ENCODE measurements at regions not wholly inside any gene's neighbourhood (a gene's known extent, or its start where the extent isn't known, plus 50 kb on each side); places are given as distances from the start of the nearest gene placed in this dataset.

GRCh38 chr9:16245756-16246440, 624.6 kb downstream of the BNC2 start:
- DNase-seq (ENCODE audit: low read depth, low spot score): no peak
- Histone ChIP-seq H2AFZ (ENCODE audit: control insufficient read depth, low read length) (no peak overlapping the region), H3K27ac (ENCODE audit: control insufficient read depth, insufficient read depth, low read length) (no peak overlapping the region), H3K4me1 (ENCODE audit: control insufficient read depth, extremely low read depth, insufficient read depth, low read length) (peaks cover 9% of the 10 kb centered on the region), H3K27me3 (ENCODE audit: control insufficient read depth, extremely low read depth, insufficient read depth, low read length) (no peaks in the 10 kb centered on the region), H3K9me3 (ENCODE audit: control insufficient read depth, low read depth, low read length) (no peaks in the 10 kb centered on the region), H3K36me3 (ENCODE audit: control insufficient read depth in 2 of 2, extremely low read depth in 1 of 2, insufficient read depth in 2 of 2, low read length in 2 of 2) (no peaks in the 10 kb centered on the region), H3K4me2 (ENCODE audit: control insufficient read depth, extremely low read depth, insufficient read depth, low read depth, low read length) (no peak overlapping the region), H3K9me1 (ENCODE audit: control insufficient read depth, extremely low read depth, insufficient read depth, low read length) (no peaks in the 10 kb centered on the region), H3K9ac (ENCODE audit: control insufficient read depth, extremely low read depth, insufficient read depth, low read length) (no peak overlapping the region), H3K4me3 (ENCODE audit: control insufficient read depth in 2 of 3, extremely low read depth in 1 of 3, insufficient read depth in 2 of 3, low read depth in 1 of 3, low read length in 3 of 3) (no peak overlapping the region), H3K79me2 (ENCODE audit: control insufficient read depth, insufficient read depth, low read length) (no peaks in the 10 kb centered on the region), H4K20me1 (ENCODE audit: control insufficient read depth, extremely low read depth, insufficient read depth, low read length) (no peaks in the 10 kb centered on the region)
- dilution Hi-C loops (cut with MboI; ENCODE audit: extremely low pct_ligation_motif_present, low sequenced_read_pairs): loop anchor here (25.0 kb wide), 1 partner anchor 391 kb away; no protein-coding TSS in a partner anchor
- TF ChIP-seq CTCF (optimal IDR thresholded peaks at IDR 0.05 in 1 of 3, IDR thresholded peaks at IDR 0.05 in 1 of 3, conservative IDR thresholded peaks at IDR 0.05 in 1 of 3; ENCODE audit: extremely low read depth in 1 of 3, insufficient read depth in 2 of 3, low read length in 3 of 3) (no peak), EZH2 (IDR thresholded peaks at IDR 0.05; ENCODE audit: low read length) (no peak)
- FAIRE-seq: no peak

DNA sequence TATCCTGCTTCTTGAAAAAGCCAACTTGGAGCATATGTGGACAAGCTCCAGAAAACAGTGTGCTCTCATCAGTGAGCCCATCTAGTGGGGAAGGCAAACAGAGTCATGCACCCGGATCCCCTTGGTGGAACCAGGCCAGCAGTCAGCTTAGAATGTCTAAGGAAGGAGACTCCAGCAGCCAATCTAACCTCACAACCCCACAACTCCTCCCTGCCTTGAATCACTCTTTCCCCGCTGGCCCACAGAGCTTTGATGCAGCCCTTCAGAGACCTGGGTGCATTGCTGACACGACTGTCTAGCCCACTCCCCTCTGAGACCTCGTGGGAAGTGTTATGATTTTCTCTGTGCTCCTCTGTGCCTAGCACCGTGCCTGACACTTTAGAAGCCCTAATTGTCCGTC, 623.7 kb downstream of the BNC2 start:
- H3K9ac ChIP-seq (ENCODE audit: control insufficient read depth, extremely low read depth, insufficient read depth, low read length): no peak overlapping the region
- H3K4me2 ChIP-seq (ENCODE audit: control insufficient read depth, extremely low read depth, insufficient read depth, low read depth, low read length): no peak overlapping the region
- no peaks in the 10 kb centered on the region for H3K79me2 ChIP-seq (ENCODE audit: control insufficient read depth, insufficient read depth, low read length)
- peaks cover 9% of the 10 kb centered on the region for H3K4me1 ChIP-seq (ENCODE audit: control insufficient read depth, extremely low read depth, insufficient read depth, low read length)
- no peak overlapping the region for H3K4me3 ChIP-seq (ENCODE audit: control insufficient read depth in 2 of 3, extremely low read depth in 1 of 3, insufficient read depth in 2 of 3, low read depth in 1 of 3, low read length in 3 of 3)
- no peaks in the 10 kb centered on the region for H3K9me3 ChIP-seq (ENCODE audit: control insufficient read depth, low read depth, low read length)
- H2AFZ ChIP-seq (ENCODE audit: control insufficient read depth, low read length): no peak overlapping the region
- FAIRE-seq: no peak
- no peak for DNase-seq (ENCODE audit: low read depth, low spot score)
- no peaks in the 10 kb centered on the region for H4K20me1 ChIP-seq (ENCODE audit: control insufficient read depth, extremely low read depth, insufficient read depth, low read length)
- TF ChIP-seq CTCF (optimal IDR thresholded peaks at IDR 0.05 in 1 of 3, IDR thresholded peaks at IDR 0.05 in 1 of 3, conservative IDR thresholded peaks at IDR 0.05 in 1 of 3; ENCODE audit: extremely low read depth in 1 of 3, insufficient read depth in 2 of 3, low read length in 3 of 3) (no peak), EZH2 (IDR thresholded peaks at IDR 0.05; ENCODE audit: low read length) (no peak)
- no peaks in the 10 kb centered on the region for H3K36me3 ChIP-seq (ENCODE audit: control insufficient read depth in 2 of 2, extremely low read depth in 1 of 2, insufficient read depth in 2 of 2, low read length in 2 of 2)
- dilution Hi-C loops (cut with MboI; ENCODE audit: extremely low pct_ligation_motif_present, low sequenced_read_pairs): loop anchor here (25.0 kb wide), 1 partner anchor 391 kb away; no protein-coding TSS in a partner anchor
- H3K27me3 ChIP-seq (ENCODE audit: control insufficient read depth, extremely low read depth, insufficient read depth, low read length): no peaks in the 10 kb centered on the region
- no peaks in the 10 kb centered on the region for H3K9me1 ChIP-seq (ENCODE audit: control insufficient read depth, extremely low read depth, insufficient read depth, low read length)
- no peak overlapping the region for H3K27ac ChIP-seq (ENCODE audit: control insufficient read depth, insufficient read depth, low read length)
